ENCODE measurements at regions not wholly inside any gene's neighbourhood (a gene's known extent, or its start where the extent isn't known, plus 50 kb on each side); places are given as distances from the start of the nearest gene placed in this dataset.

- Histone ChIP-seq H3K9ac (ENCODE audit: low read depth, low read length) (no peak overlapping the region), H4K8ac (ENCODE audit: low read depth in 2 of 2, low read length in 2 of 2) (no peak overlapping the region), H4K91ac (ENCODE audit: insufficient read depth, low read depth, low read length) (no peak overlapping the region), H3K14ac (replicated peaks; ENCODE audit: low read depth, low read length) (no peak overlapping the region), H3K9me1 (ENCODE audit: insufficient read depth, low read length) (no peaks in the 10 kb centered on the region), H3K36me3 (ENCODE audit: control insufficient read depth, insufficient read depth, low read length) (no peaks in the 10 kb centered on the region), H3K79me1 (ENCODE audit: low read depth in 1 of 2, low read length in 2 of 2) (no peaks in the 10 kb centered on the region), H3K18ac (ENCODE audit: low read depth, low read length) (no peak overlapping the region), H2BK5ac (ENCODE audit: low read depth, low read length, poor library complexity, severe bottlenecking) (no peak overlapping the region), H2BK20ac (ENCODE audit: low read depth, low read length) (no peak overlapping the region), H4K20me1 (ENCODE audit: insufficient read depth, low read length) (no peaks in the 10 kb centered on the region), H3K4me3 (ENCODE audit: insufficient read depth, low read depth, low read length) (no peak overlapping the region), H2AK5ac (ENCODE audit: low read depth, low read length) (no peak overlapping the region), H3K4me2 (ENCODE audit: low read depth, low read length) (no peak overlapping the region), H3K27ac (ENCODE audit: insufficient read depth, low read length) (no peak overlapping the region), H2AK9ac (replicated peaks; ENCODE audit: low read depth, low read length, poor library complexity) (no peak overlapping the region), H3K23ac (ENCODE audit: low read depth, low read length) (no peak overlapping the region), H3K9me3 (ENCODE audit: control insufficient read depth, insufficient read depth, low read length) (no peaks in the 10 kb centered on the region), H3K4ac (ENCODE audit: low read depth, low read length) (no peak overlapping the region), H2BK120ac (ENCODE audit: low read depth, low read length) (no peak overlapping the region), H4K5ac (ENCODE audit: low read depth, low read length) (no peak overlapping the region), H3K4me1 (ENCODE audit: control insufficient read depth, insufficient read depth, low read length) (no peaks in the 10 kb centered on the region), H3K27me3 (ENCODE audit: control insufficient read depth, insufficient read depth, low read length) (no peaks in the 10 kb centered on the region; the same call in 1 of the 2 replicates), H2AFZ (replicated peaks; ENCODE audit: low read length, poor library complexity) (no peak overlapping the region), H2BK15ac (ENCODE audit: low read depth, low read length) (no peak overlapping the region), H3K56ac (ENCODE audit: extremely low read depth, insufficient read depth, low read length) (no peak overlapping the region)
- ATAC-seq (ENCODE audit: low read depth) (no peak), DNase-seq (no peak)
- ChIA-PET CTCF (interaction anchor here (0.5 kb wide), 1 partner anchor 750 kb away, joined by 3 read pairs; no protein-coding TSS in a partner anchor), POLR2A (ENCODE audit: unreplicated experiment) (no interaction called here)
- BruUV-seq (replicated peaks): no TSS peak
- dilution Hi-C loops (cut with HindIII; ENCODE audit: low sequenced_read_pairs, unreplicated experiment) (no loop called here), in situ Hi-C loops (cut with MboI; ENCODE audit: low sequenced_read_pairs) (no loop called here), intact Hi-C loops (cut with micrococcal nuclease) (no loop called here)
- WGBS, 2 experiments (ENCODE audit: extremely low coverage in 2 of 2, insufficient read length in 1 of 2): no CpG with 5 or more reads among the region's 4 CpGs
- no peak for TF ChIP-seq CHD1 (IDR thresholded peaks at IDR 0.05; ENCODE audit: low read depth, low read length)
Measured at GRCh38 chr6:125549202-125549884, 200.1 kb upstream of the HEY2 start.
